Glutamatergic neuron (in vitro differentiated cells): ENCODE measurements at regions not wholly inside any gene's neighbourhood (a gene's known extent, or its start where the extent isn't known, plus 50 kb on each side); places are given as distances from the start of the nearest gene placed in this dataset.
A peak's percentile ranks its signal among the peaks of the same experiment; 100 is the strongest.

ENCODE experiments used
- DNase-seq: peaks from one replicate; pipeline ENCODE4 v3.0.0; 2022
- H3K27ac Mint-ChIP-seq: one replicate; pipeline ENCODE4 v1.8.0; 2020; ENCODE audit warnings: mild to moderate bottlenecking, mixed read lengths, inconsistent platforms; ENCODE audit not compliant: unreplicated experiment
- H3K27me3 Mint-ChIP-seq: one replicate; pipeline ENCODE4 v1.8.0; 2020; ENCODE audit warnings: mild to moderate bottlenecking, moderate library complexity, mixed read lengths, inconsistent platforms; ENCODE audit not compliant: unreplicated experiment
- H3K36me3 Mint-ChIP-seq: one replicate; pipeline ENCODE4 v1.8.0; 2020; ENCODE audit warnings: mild to moderate bottlenecking, mixed read lengths, inconsistent platforms; ENCODE audit not compliant: unreplicated experiment
- H3K4me1 Mint-ChIP-seq: one replicate; pipeline ENCODE4 v1.8.0; 2020; ENCODE audit warnings: mild to moderate bottlenecking, low read depth, mixed read lengths, inconsistent platforms; ENCODE audit not compliant: unreplicated experiment
- H3K4me3 Mint-ChIP-seq: one replicate; pipeline ENCODE4 v1.8.0; 2020; ENCODE audit warnings: mild to moderate bottlenecking, mixed read lengths, inconsistent platforms; ENCODE audit not compliant: unreplicated experiment
- H3K9me3 Mint-ChIP-seq: one replicate; pipeline ENCODE4 v1.8.0; 2020; ENCODE audit warnings: mild to moderate bottlenecking, moderate library complexity, mixed read lengths, inconsistent platforms; ENCODE audit not compliant: unreplicated experiment
- TF ChIP-seq, protein P1 (sequence below): fragments of 200-600 bp; sonication (generic); IDR thresholded peaks from one replicate; pipeline ENCODE4 v1.5.0; 2021; ENCODE audit not compliant: partially characterized antibody, unreplicated experiment

DNA sequence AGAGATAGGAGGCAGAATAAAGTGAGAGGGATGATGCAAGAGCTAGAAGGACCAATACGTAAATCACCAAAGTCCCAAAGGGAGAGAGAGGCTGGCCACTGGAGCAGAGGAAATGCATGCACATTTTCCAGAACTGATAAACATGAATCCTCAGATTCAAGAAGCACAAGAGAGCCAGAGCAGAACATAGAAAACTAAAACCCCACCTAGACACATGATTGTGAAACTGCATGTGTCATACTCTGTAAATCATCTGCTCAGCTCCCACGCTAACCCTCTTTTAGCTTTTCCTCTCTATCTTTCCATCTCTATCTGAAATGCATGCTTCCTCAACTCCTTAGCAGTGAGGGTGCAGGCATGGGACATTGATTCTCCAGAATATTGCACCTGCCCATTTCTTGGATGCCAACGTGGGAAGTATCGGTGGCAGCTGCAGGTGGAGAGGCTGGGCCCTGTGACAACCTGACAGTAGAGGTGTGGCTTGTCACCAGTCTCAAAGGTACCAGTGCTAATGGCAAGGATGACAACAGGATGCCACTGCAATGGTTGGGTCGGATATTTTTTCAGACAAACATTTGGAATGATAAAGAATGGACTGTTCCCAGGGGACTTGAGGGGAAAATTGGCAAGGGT lies 89.3 kb upstream of the OTOS start:
- Mint-ChIP-seq H3K27me3 (peaks cover 20% of the 10 kb centered on the region), H3K27ac (peak overlapping the region; percentile 93), H3K9me3 (peaks cover 29% of the 10 kb centered on the region), H3K4me1 (peaks cover 25% of the 10 kb centered on the region), H3K36me3 (peaks cover 30% of the 10 kb centered on the region), H3K4me3 (peak overlapping the region; percentile 60)
- TF ChIP-seq, protein P1, sequence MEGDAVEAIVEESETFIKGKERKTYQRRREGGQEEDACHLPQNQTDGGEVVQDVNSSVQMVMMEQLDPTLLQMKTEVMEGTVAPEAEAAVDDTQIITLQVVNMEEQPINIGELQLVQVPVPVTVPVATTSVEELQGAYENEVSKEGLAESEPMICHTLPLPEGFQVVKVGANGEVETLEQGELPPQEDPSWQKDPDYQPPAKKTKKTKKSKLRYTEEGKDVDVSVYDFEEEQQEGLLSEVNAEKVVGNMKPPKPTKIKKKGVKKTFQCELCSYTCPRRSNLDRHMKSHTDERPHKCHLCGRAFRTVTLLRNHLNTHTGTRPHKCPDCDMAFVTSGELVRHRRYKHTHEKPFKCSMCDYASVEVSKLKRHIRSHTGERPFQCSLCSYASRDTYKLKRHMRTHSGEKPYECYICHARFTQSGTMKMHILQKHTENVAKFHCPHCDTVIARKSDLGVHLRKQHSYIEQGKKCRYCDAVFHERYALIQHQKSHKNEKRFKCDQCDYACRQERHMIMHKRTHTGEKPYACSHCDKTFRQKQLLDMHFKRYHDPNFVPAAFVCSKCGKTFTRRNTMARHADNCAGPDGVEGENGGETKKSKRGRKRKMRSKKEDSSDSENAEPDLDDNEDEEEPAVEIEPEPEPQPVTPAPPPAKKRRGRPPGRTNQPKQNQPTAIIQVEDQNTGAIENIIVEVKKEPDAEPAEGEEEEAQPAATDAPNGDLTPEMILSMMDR, result no peak
- DNase-seq, result no peak

DNA sequence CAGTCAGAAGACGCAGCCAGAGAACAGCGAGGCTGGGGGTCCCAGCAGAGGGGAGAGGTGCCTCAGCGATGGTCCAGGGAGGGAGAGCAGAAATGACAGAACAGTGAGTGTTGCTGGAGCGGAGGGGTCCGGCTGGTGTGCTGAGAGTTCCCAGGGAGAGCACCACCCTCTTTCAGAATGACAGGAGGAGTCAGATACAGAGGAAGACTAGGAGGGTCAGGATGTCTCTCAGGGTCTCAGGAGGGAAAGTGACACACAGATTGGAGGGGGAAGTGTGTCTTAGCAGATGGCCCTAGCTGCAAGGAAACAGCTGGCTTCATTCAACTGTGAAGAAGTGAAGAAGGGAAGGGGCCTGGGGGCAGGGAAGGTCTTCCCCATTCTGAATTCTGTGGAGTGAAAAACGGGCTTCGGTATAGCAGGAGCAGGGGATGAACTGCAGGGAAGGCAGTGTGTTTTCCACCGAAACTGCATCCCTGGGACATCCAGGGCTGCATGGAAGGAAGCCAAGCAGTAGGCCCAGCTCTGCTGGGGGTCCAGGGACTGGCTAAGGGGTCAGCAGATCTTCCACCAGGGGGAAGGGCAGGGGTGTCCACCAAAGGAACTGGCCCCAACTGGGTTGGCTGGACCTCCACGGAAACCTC lies 90.0 kb upstream of the OTOS start:
- Mint-ChIP-seq H3K27me3 (peaks cover 22% of the 10 kb centered on the region), H3K4me1 (peaks cover 25% of the 10 kb centered on the region), H3K4me3 (peak overlapping the region; percentile 60), H3K27ac (peak overlapping the region; percentile 93), H3K36me3 (peaks cover 30% of the 10 kb centered on the region), H3K9me3 (peaks cover 29% of the 10 kb centered on the region)
- TF ChIP-seq, protein P1, result no peak
- DNase-seq, result peak; percentile 41

DNA sequence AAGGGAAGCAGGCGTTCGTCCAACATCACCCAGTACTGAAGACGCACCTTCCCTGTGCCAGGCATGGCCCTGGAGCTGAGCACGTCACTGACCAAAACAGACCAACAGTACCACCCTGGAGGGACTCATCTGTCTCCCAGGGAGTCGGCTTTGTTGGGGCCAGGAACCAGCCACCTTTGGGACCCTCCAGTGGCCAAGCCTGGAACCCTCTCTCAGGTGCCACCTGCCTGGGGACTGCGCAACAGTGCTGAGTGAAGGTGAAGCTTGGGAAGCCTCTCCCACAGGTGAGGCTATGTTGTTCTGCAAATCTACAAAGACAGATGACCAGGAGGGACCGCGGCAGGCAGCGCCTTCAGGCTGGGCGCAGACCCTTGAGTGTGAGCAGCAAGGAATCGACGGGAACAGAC lies 91.4 kb upstream of the OTOS start:
- peaks cover 21% of the 10 kb centered on the region for H3K36me3 Mint-ChIP-seq
- H3K4me3 Mint-ChIP-seq, result no peak overlapping the region
- DNase-seq, result no peak
- H3K4me1 Mint-ChIP-seq, result peaks cover 28% of the 10 kb centered on the region
- TF ChIP-seq, protein P1, result no peak
- H3K9me3 Mint-ChIP-seq, result peaks cover 30% of the 10 kb centered on the region
- H3K27ac Mint-ChIP-seq, result no peak overlapping the region
- peaks cover 16% of the 10 kb centered on the region for H3K27me3 Mint-ChIP-seq

DNA sequence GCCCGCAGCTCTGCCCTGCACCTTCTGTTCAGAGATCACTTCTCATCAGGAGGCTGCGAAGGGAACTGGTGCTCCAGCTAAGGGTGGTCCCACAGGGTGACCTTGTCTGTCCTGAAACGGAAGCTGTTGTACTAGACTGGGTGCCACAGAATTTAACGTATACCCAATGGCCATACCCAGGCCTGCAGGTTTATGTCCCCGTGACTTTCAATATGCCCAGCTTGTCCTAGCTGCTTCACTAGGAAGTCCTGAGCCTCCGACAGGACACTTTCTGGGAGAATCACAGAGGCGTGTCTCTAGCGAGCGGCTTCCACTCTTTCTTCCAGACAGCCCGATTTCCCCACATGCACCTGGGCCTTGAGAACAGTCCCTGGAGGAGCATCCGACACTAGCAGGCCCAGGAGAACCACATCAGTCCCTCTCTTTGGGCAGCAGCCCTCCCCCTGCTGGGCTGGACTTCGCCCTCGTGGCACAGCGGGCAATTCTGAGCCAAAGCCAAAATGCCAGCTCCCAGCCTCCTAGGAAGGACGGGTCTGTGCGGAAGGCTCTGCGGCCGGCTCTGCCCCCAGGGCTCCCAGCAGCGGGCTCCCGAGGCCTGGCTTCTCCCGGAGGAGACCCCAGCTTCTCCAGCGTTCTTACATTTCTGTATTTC lies 91.9 kb upstream of the OTOS start:
- H3K9me3 Mint-ChIP-seq, result peaks cover 32% of the 10 kb centered on the region
- no peak overlapping the region for H3K27ac Mint-ChIP-seq
- H3K4me1 Mint-ChIP-seq, result peaks cover 28% of the 10 kb centered on the region
- TF ChIP-seq, protein P1, result no peak
- H3K36me3 Mint-ChIP-seq, result peaks cover 21% of the 10 kb centered on the region
- no peak overlapping the region for H3K4me3 Mint-ChIP-seq
- DNase-seq, result no peak
- peaks cover 16% of the 10 kb centered on the region for H3K27me3 Mint-ChIP-seq
